Mesendoderm (in vitro differentiated cells): ENCODE measurements at regions not wholly inside any gene's neighbourhood (a gene's known extent, or its start where the extent isn't known, plus 50 kb on each side); places are given as distances from the start of the nearest gene placed in this dataset.

ENCODE experiments used
- DNase-seq: peaks from one replicate; pipeline ENCODE4 v3.0.0; 2013
- H2AK5ac ChIP-seq: 2 replicates; pipeline ENCODE4 v1.6.1; 2013; ENCODE audit warnings: low read length, inconsistent platforms
- H2BK120ac ChIP-seq: 2 replicates; pipeline ENCODE4 v1.6.1; 2013; ENCODE audit warnings: low read depth, mild to moderate bottlenecking, low read length, moderate library complexity, mixed read lengths
- H2BK15ac ChIP-seq: replicated peaks from 2 replicates; pipeline ENCODE4 v1.6.1; 2013; ENCODE audit warnings: low read depth, mild to moderate bottlenecking, moderate library complexity
- H2BK5ac ChIP-seq: 2 replicates; pipeline ENCODE4 v1.6.1; 2013; ENCODE audit warnings: low read length, inconsistent platforms
- H3K18ac ChIP-seq: 2 replicates; pipeline ENCODE4 v1.6.1; 2013; ENCODE audit warnings: mild to moderate bottlenecking, low read length, mixed read lengths
- H3K23ac ChIP-seq: one replicate; pipeline ENCODE4 v1.6.1; 2013; ENCODE audit warnings: low read length
- H3K27ac ChIP-seq: 2 replicates; pipeline ENCODE4 v1.5.1; 2013; ENCODE audit warnings: low read depth, mild to moderate bottlenecking, inconsistent platforms, low read length, moderate library complexity
- H3K27me3 ChIP-seq: 2 replicates; pipeline ENCODE4 v1.6.1; 2013; ENCODE audit warnings: low read length, control low read depth, mild to moderate bottlenecking, inconsistent platforms; ENCODE audit not compliant: insufficient read depth, poor library complexity
- H3K36me3 ChIP-seq: 2 replicates; pipeline ENCODE4 v1.6.1; 2013; ENCODE audit warnings: low read length, inconsistent platforms; ENCODE audit not compliant: control insufficient read depth, insufficient read depth
- H3K4ac ChIP-seq: one replicate; pipeline ENCODE4 v1.6.1; 2013; ENCODE audit warnings: low read depth, mild to moderate bottlenecking, low read length, moderate library complexity
- H3K4me1 ChIP-seq: 2 replicates; pipeline ENCODE4 v1.6.1; 2013; ENCODE audit warnings: low read depth, low read length, inconsistent platforms; ENCODE audit not compliant: control insufficient read depth
- H3K4me2 ChIP-seq: 2 replicates; pipeline ENCODE4 v1.6.1; 2013; ENCODE audit warnings: low read length
- H3K4me3 ChIP-seq: 2 replicates; pipeline ENCODE4 v1.5.1; 2013; ENCODE audit warnings: mild to moderate bottlenecking, low read length
- H3K56ac ChIP-seq: one replicate; pipeline ENCODE4 v1.6.1; 2013; ENCODE audit warnings: low read length
- H3K79me1 ChIP-seq: 2 replicates; pipeline ENCODE4 v1.6.1; 2013; ENCODE audit warnings: low read length, inconsistent platforms
- H3K79me2 ChIP-seq: 2 replicates; pipeline ENCODE4 v1.6.1; 2013; ENCODE audit warnings: mild to moderate bottlenecking, low read length; ENCODE audit not compliant: control insufficient read depth, insufficient read depth
- H3K9ac ChIP-seq: 2 replicates; pipeline ENCODE4 v1.6.1; 2013; ENCODE audit warnings: low read length, inconsistent platforms
- H4K5ac ChIP-seq: one replicate; pipeline ENCODE4 v1.6.1; 2013; ENCODE audit warnings: low read length
- H4K8ac ChIP-seq: one replicate; pipeline ENCODE4 v1.6.1; 2013; ENCODE audit warnings: low read depth, mild to moderate bottlenecking, control low read depth, low read length, moderate library complexity
- WGBS: extraction: QIAGEN DNeasy Blood & Tissue Kit; methylation state at CpG from one replicate; pipeline ENCODE4 v1.1.7; 2013; ENCODE audit warnings: low lambda C conversion rate, missing lambda C conversion rate; ENCODE audit not compliant: insufficient coverage; ENCODE audit errors: extremely low coverage; 5-methylcytosine and 5-hydroxymethylcytosine counted together

- no peak overlapping the region for H3K18ac ChIP-seq
- H2BK15ac ChIP-seq: no peak overlapping the region
- no peak overlapping the region for H3K9ac ChIP-seq
- H2BK5ac ChIP-seq: no peak overlapping the region
- no peak overlapping the region for H3K27ac ChIP-seq
- no peaks in the 10 kb centered on the region for H3K79me2 ChIP-seq
- no peaks in the 10 kb centered on the region for H3K27me3 ChIP-seq
- H3K23ac ChIP-seq: no peak overlapping the region
- H2BK120ac ChIP-seq: no peak overlapping the region
- no CpG with 5 or more reads among the region's 2 CpGs for WGBS
- no peaks in the 10 kb centered on the region for H3K4me1 ChIP-seq
- no peak overlapping the region for H4K5ac ChIP-seq
- no peak overlapping the region for H3K4ac ChIP-seq
- no peak overlapping the region for H4K8ac ChIP-seq
- no peak for DNase-seq
- H3K79me1 ChIP-seq: no peaks in the 10 kb centered on the region
- no peak overlapping the region for H3K4me3 ChIP-seq
- no peak overlapping the region for H2AK5ac ChIP-seq
- no peak overlapping the region for H3K56ac ChIP-seq
- H3K4me2 ChIP-seq: no peak overlapping the region
- no peaks in the 10 kb centered on the region for H3K36me3 ChIP-seq
Measured at GRCh38 chr9:82147798-82148425, 159.3 kb downstream of the SPATA31D1 start.

DNA sequence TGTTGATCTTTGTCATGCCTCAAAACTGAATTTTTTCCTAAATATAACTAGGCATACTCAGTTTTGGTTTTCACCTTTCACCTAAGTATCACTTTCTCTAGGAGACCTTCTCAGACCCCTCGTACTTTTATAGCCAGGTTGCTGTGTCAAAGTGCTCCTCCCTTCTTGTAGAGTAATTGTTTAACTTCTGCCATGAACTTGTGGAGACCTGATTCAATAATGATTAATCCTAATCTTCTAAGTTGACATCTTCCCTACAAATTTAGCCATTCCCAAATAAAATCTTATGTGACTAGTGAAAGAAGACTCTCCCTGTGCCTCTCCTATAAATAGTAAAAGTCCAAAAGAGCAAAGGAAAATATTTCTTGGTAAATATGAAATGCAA is 159.8 kb downstream of the SPATA31D1 start:
- H3K4me2 ChIP-seq: no peak overlapping the region
- no peak overlapping the region for H3K4ac ChIP-seq
- H3K23ac ChIP-seq: no peak overlapping the region
- no peak for DNase-seq
- H3K4me1 ChIP-seq: no peaks in the 10 kb centered on the region
- no peaks in the 10 kb centered on the region for H3K27me3 ChIP-seq
- no peak overlapping the region for H2BK120ac ChIP-seq
- H3K79me1 ChIP-seq: no peaks in the 10 kb centered on the region
- no peak overlapping the region for H2BK5ac ChIP-seq
- H4K8ac ChIP-seq: no peak overlapping the region
- H3K79me2 ChIP-seq: no peaks in the 10 kb centered on the region
- no peak overlapping the region for H4K5ac ChIP-seq
- no peak overlapping the region for H2BK15ac ChIP-seq
- no peak overlapping the region for H3K18ac ChIP-seq
- H3K27ac ChIP-seq: no peak overlapping the region
- no peak overlapping the region for H3K9ac ChIP-seq
- no CpG with 5 or more reads among the region's 1 CpG for WGBS
- H3K56ac ChIP-seq: no peak overlapping the region
- no peaks in the 10 kb centered on the region for H3K36me3 ChIP-seq
- no peak overlapping the region for H3K4me3 ChIP-seq
- no peak overlapping the region for H2AK5ac ChIP-seq

DNA sequence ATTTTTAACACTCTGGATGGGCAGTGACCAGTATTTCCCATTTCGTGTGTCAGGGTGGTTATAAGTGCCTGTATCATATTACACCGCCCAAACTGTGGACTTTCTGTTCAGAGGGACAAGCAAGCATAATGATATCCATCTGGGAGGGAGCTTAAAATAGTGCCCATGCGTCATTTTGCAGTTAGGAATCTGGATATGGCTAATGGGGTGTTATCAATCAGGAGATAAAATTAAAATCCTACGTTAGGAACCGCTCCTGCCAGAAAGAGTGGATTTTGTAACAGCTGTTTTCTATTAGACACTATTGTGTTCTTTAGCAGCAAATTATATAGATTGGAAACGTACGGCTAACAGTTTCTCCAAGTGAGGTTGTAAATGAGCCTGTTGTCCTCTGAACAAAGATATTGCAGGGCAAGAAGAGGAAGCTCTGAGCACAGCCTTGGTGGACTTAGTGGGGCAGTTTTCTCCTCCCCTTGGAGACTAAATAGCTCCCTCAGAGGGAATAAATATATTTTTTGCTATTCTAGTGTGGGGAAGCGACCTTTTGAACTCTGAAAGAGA is 160.4 kb downstream of the SPATA31D1 start:
- WGBS: no CpG with 5 or more reads among the region's 8 CpGs
- Histone ChIP-seq H4K5ac (no peak overlapping the region), H3K27me3 (no peaks in the 10 kb centered on the region), H3K36me3 (no peaks in the 10 kb centered on the region), H3K4me1 (no peaks in the 10 kb centered on the region), H4K8ac (no peak overlapping the region), H3K79me1 (no peaks in the 10 kb centered on the region), H3K56ac (no peak overlapping the region), H3K27ac (no peak overlapping the region), H2BK15ac (no peak overlapping the region), H2BK5ac (no peak overlapping the region), H3K4ac (no peak overlapping the region), H3K18ac (no peak overlapping the region), H2AK5ac (no peak overlapping the region), H3K4me2 (no peak overlapping the region), H3K23ac (no peak overlapping the region), H3K79me2 (no peaks in the 10 kb centered on the region), H3K4me3 (no peak overlapping the region), H2BK120ac (no peak overlapping the region), H3K9ac (no peak overlapping the region)
- no peak for DNase-seq

DNA sequence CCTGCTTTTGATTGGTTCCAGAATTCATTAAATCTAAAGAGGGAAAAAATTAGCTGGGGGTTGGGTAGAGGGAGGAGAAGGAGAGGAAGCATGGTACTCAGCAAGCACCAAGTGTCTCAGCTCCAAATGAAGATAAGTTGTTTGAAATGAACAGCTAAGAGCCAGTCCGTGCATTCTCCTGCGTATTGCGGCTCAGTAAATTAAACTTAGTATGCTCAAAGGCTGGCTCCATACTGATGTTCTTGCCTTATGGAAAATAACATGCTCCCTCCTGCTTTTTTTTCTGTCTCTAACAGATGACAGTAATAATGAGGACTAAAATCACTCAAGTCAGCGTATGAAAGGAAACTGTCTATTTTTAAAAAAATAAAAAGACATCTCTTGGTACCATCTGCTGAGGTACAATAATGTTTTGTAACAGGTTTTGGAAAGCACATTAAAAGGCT is 161.0 kb downstream of the SPATA31D1 start:
- H2BK120ac ChIP-seq: no peak overlapping the region
- H4K8ac ChIP-seq: no peak overlapping the region
- H2BK15ac ChIP-seq: no peak overlapping the region
- H2AK5ac ChIP-seq: no peak overlapping the region
- no peak overlapping the region for H4K5ac ChIP-seq
- no peak overlapping the region for H3K4me3 ChIP-seq
- no peaks in the 10 kb centered on the region for H3K27me3 ChIP-seq
- H3K36me3 ChIP-seq: no peaks in the 10 kb centered on the region
- H3K4me2 ChIP-seq: no peak overlapping the region
- no peak overlapping the region for H3K27ac ChIP-seq
- no peak overlapping the region for H3K4ac ChIP-seq
- no peaks in the 10 kb centered on the region for H3K79me1 ChIP-seq
- H3K79me2 ChIP-seq: no peaks in the 10 kb centered on the region
- H3K18ac ChIP-seq: no peak overlapping the region
- WGBS: no CpG with 5 or more reads among the region's 4 CpGs
- H3K4me1 ChIP-seq: no peaks in the 10 kb centered on the region
- H3K9ac ChIP-seq: no peak overlapping the region
- DNase-seq: no peak
- no peak overlapping the region for H2BK5ac ChIP-seq
- no peak overlapping the region for H3K23ac ChIP-seq
- H3K56ac ChIP-seq: no peak overlapping the region

DNA sequence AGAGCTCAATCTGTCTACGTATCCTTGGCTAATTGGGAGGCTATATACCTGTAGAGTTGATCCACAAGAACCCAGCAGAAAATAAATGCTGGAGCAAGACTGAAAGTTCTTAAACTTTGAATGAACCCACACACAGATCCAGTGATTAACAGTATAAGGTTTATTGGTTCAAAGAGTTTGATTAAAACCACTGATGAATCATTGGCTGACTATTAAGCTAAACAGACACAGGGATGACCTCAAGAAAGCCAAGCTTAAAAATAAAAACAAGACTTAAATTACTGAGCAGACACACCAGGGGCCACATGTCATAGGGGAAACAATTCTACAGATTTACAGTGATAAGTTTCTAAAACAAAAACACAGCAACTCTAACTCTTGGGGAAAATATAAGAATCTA is 163.6 kb downstream of the SPATA31D1 start:
- Histone ChIP-seq H4K8ac (no peak overlapping the region), H4K5ac (no peak overlapping the region), H3K27me3 (no peaks in the 10 kb centered on the region), H3K23ac (no peak overlapping the region), H3K4ac (no peak overlapping the region), H3K36me3 (no peaks in the 10 kb centered on the region), H3K79me1 (no peaks in the 10 kb centered on the region), H2BK15ac (no peak overlapping the region), H3K4me3 (no peak overlapping the region), H3K27ac (no peak overlapping the region), H2AK5ac (no peak overlapping the region), H3K56ac (no peak overlapping the region), H3K79me2 (no peaks in the 10 kb centered on the region), H2BK5ac (no peak overlapping the region), H3K4me1 (no peaks in the 10 kb centered on the region), H3K18ac (no peak overlapping the region), H3K9ac (no peak overlapping the region), H3K4me2 (no peak overlapping the region), H2BK120ac (no peak overlapping the region)
- WGBS: no CpG with 5 or more reads among the region's 1 CpG
- no peak for DNase-seq

DNA sequence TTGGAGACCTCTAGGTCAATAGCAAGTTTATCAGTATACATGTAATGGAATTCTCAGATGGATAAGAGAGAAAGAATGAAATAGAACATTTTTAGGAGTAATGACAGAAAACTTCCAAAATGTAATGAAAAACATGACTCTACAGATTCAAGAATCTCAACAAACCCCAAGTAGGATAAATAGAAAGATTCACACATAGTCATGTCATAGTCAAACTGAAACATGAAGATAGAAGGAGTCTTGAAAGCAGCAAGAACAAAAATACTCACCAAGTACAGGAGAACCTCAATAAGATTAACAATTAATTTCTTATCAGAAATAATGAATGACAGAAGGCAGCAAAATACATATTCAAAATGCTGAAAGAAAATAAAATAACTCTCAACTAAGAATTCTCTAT is 164.5 kb downstream of the SPATA31D1 start:
- H3K27me3 ChIP-seq: no peaks in the 10 kb centered on the region
- no peak overlapping the region for H3K18ac ChIP-seq
- no peak overlapping the region for H3K27ac ChIP-seq
- H2BK5ac ChIP-seq: no peak overlapping the region
- no peak for DNase-seq
- no peak overlapping the region for H2AK5ac ChIP-seq
- H2BK15ac ChIP-seq: no peak overlapping the region
- no peaks in the 10 kb centered on the region for H3K79me2 ChIP-seq
- no peak overlapping the region for H2BK120ac ChIP-seq
- no peak overlapping the region for H3K4me3 ChIP-seq
- no peak overlapping the region for H4K8ac ChIP-seq
- H3K4ac ChIP-seq: no peak overlapping the region
- H3K56ac ChIP-seq: no peak overlapping the region
- H3K9ac ChIP-seq: no peak overlapping the region
- no peaks in the 10 kb centered on the region for H3K36me3 ChIP-seq
- no peak overlapping the region for H3K23ac ChIP-seq
- H3K4me2 ChIP-seq: no peak overlapping the region
- H3K79me1 ChIP-seq: no peaks in the 10 kb centered on the region
- no peaks in the 10 kb centered on the region for H3K4me1 ChIP-seq
- H4K5ac ChIP-seq: no peak overlapping the region
